Adrenal gland (tissue), 5 donors: ENCODE measurements at regions not wholly inside any gene's neighbourhood (a gene's known extent, or its start where the extent isn't known, plus 50 kb on each side); places are given as distances from the start of the nearest gene placed in this dataset.

Source experiments
- POLR2A ChIP-seq, 2 donors: fragments of 450-650 bp; IDR thresholded peaks; one replicate each; pipeline ENCODE4 v1.6.1; 2017; ENCODE audit warnings: antibody characterized with exemption in 2 of 2, mild to moderate bottlenecking in 2 of 2, moderate library complexity in 1 of 2
- TF ChIP-seq, protein P1 (sequence below), 6 experiments: fragments of 450-650 bp in 4 of 6; fragments of 200-600 bp in 2 of 6; sonication (generic) in 1 of 6; IDR thresholded peaks; 1 replicate in 5 of 6; 2 replicates in 1 of 6; pipeline versions ENCODE4 v1.5.1 to v1.8.0; 2016 to 2021; ENCODE audit warnings: antibody characterized with exemption in 6 of 6, mild to moderate bottlenecking in 2 of 6, moderate library complexity in 1 of 6
- donor health status: DM: no; HTN: no; CAD: no.

DNA sequence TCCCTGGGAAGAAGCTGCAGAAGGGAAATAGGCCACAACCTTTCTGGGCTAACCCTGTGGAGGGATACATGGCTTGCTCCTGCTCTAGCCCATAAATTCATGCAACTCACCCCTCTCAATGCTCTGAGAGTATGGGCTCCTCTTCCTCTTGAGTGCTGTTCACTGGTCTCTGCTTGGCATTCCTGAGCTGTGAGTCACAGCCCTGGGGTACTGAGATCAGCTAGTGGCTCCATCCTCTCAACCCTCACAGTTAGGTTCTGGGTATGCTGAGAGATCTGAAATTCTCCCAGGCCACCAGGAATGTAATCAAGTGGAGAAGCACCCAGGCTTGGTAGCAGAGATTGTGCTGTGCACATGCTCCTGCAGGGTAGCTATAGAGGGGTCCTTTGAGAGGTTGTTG, 60.6 kb upstream of the SPANXN2 start:
- TF ChIP-seq, protein P1, sequence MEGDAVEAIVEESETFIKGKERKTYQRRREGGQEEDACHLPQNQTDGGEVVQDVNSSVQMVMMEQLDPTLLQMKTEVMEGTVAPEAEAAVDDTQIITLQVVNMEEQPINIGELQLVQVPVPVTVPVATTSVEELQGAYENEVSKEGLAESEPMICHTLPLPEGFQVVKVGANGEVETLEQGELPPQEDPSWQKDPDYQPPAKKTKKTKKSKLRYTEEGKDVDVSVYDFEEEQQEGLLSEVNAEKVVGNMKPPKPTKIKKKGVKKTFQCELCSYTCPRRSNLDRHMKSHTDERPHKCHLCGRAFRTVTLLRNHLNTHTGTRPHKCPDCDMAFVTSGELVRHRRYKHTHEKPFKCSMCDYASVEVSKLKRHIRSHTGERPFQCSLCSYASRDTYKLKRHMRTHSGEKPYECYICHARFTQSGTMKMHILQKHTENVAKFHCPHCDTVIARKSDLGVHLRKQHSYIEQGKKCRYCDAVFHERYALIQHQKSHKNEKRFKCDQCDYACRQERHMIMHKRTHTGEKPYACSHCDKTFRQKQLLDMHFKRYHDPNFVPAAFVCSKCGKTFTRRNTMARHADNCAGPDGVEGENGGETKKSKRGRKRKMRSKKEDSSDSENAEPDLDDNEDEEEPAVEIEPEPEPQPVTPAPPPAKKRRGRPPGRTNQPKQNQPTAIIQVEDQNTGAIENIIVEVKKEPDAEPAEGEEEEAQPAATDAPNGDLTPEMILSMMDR (IDR thresholded peaks at IDR 0.05) = no peak
- no peak for TF ChIP-seq POLR2A (IDR thresholded peaks at IDR 0.05)
